ENCODE measurements at regions not wholly inside any gene's neighbourhood (a gene's known extent, or its start where the extent isn't known, plus 50 kb on each side); places are given as distances from the start of the nearest gene placed in this dataset.

GRCh38 chr15:58274885-58275284, 136.7 kb downstream of the AQP9 start:
- no peak for DNase-seq (ENCODE audit: low read depth in 1 of 2, low spot score in 1 of 2)
- Histone ChIP-seq H3K27ac (no peak overlapping the region), H3K9me3 (ENCODE audit: low read depth) (no peaks in the 10 kb centered on the region), H3K4me3 (no peak overlapping the region), H3K27me3 (no peaks in the 10 kb centered on the region), H3K36me3 (no peaks in the 10 kb centered on the region), H3K4me1 (ENCODE audit: low read depth) (no peaks in the 10 kb centered on the region)
- no peak for TF ChIP-seq CTCF (IDR thresholded peaks at IDR 0.05; ENCODE audit: low read depth, low read length)

DNA sequence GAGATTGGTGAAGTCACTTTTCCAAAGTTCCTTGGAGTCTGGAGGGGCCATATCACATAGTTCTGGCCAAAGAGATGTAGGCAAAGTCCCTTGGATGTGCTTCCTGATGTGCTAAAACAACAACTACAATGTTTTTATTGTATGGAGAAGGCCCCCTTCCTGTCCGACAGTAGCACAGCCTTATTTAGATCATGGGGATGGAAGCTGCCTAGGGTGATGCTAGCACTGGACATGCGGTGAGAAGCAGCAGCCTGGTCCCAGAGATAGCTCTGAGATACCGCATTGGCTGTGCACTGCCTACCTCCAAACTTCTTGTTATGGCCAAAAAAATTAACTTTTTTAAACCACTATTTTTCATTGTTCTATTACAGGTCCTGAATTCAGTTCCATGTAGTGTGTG, 137.6 kb downstream of the AQP9 start:
- Histone ChIP-seq H3K27ac (no peak overlapping the region), H3K4me1 (ENCODE audit: low read depth) (no peaks in the 10 kb centered on the region), H3K27me3 (no peaks in the 10 kb centered on the region), H3K36me3 (no peaks in the 10 kb centered on the region), H3K9me3 (ENCODE audit: low read depth) (no peaks in the 10 kb centered on the region), H3K4me3 (no peak overlapping the region)
- no peak for TF ChIP-seq CTCF (IDR thresholded peaks at IDR 0.05; ENCODE audit: low read depth, low read length)
- DNase-seq (ENCODE audit: low read depth in 1 of 2, low spot score in 1 of 2): no peak

DNA sequence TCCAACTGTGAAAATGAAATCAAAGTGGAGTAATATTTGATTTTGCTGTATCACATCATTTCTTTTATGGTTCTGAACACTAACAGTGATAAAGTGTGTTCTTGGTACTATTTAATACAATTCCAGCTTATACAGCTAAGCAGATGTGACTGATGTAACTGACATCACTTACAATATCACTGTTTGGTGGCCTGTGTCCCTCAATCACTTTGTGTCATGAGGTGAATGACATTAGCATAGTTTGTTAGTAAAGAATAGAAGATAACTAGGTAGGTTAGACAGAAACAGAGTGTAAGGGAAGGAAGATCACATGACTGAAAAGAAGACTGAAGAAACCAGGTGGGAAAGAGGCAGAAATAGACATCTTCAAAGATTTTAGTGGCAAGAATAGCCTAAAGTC, 138.7 kb downstream of the AQP9 start:
- Histone ChIP-seq H3K27ac (no peak overlapping the region), H3K9me3 (ENCODE audit: low read depth) (no peaks in the 10 kb centered on the region), H3K4me1 (ENCODE audit: low read depth) (peaks cover 1% of the 10 kb centered on the region), H3K36me3 (no peaks in the 10 kb centered on the region), H3K27me3 (no peaks in the 10 kb centered on the region), H3K4me3 (no peak overlapping the region)
- no peak for TF ChIP-seq CTCF (IDR thresholded peaks at IDR 0.05; ENCODE audit: low read depth, low read length)
- no peak for DNase-seq (ENCODE audit: low read depth in 1 of 2, low spot score in 1 of 2)

DNA sequence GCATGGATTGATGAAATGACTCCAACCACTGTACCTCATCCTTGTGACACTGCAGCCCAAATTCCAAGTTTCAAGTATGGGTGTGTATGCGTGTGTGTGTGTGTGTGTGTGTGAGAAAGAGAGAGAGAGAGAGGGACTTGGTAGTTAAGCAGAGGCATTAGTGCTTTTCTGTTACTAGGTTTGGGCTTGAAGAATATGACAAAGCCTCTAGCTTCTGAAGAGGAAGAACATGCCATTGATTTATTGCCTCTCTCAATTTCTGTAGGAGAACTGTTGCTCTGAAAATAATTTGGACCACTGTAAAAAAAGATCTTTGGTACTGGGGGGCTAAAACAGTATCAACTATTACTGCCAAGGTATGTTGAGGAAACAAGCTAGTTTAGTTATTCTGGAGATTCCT, 139.2 kb downstream of the AQP9 start:
- peaks cover 5% of the 10 kb centered on the region for H3K4me1 ChIP-seq (ENCODE audit: low read depth)

GRCh38 chr15:58279106-58279505, 140.9 kb downstream of the AQP9 start:
- Histone ChIP-seq H3K9me3 (ENCODE audit: low read depth) (no peaks in the 10 kb centered on the region), H3K27me3 (no peaks in the 10 kb centered on the region), H3K36me3 (no peaks in the 10 kb centered on the region), H3K27ac (no peak overlapping the region), H3K4me1 (ENCODE audit: low read depth) (peaks cover 6% of the 10 kb centered on the region), H3K4me3 (no peak overlapping the region)
- DNase-seq (ENCODE audit: low read depth in 1 of 2, low spot score in 1 of 2): no peak
- no peak for TF ChIP-seq CTCF (IDR thresholded peaks at IDR 0.05; ENCODE audit: low read depth, low read length)

More for the DNA sequence above, 139.2 kb downstream of the AQP9 start:
- no peak overlapping the region for H3K27ac ChIP-seq
- no peaks in the 10 kb centered on the region for H3K9me3 ChIP-seq (ENCODE audit: low read depth)
- DNase-seq (ENCODE audit: low read depth in 1 of 2, low spot score in 1 of 2): no peak
- TF ChIP-seq CTCF (IDR thresholded peaks at IDR 0.05; ENCODE audit: low read depth, low read length): no peak
- no peaks in the 10 kb centered on the region for H3K27me3 ChIP-seq
- H3K4me3 ChIP-seq: no peak overlapping the region
- H3K36me3 ChIP-seq: no peaks in the 10 kb centered on the region

GRCh38 chr15:58279654-58280053, 141.5 kb downstream of the AQP9 start:
- no peak overlapping the region for H3K4me3 ChIP-seq
- H3K27ac ChIP-seq: no peak overlapping the region
- H3K9me3 ChIP-seq (ENCODE audit: low read depth): no peaks in the 10 kb centered on the region
- no peaks in the 10 kb centered on the region for H3K27me3 ChIP-seq
- no peak for TF ChIP-seq CTCF (IDR thresholded peaks at IDR 0.05; ENCODE audit: low read depth, low read length)
- no peak for DNase-seq (ENCODE audit: low read depth in 1 of 2, low spot score in 1 of 2)
- H3K36me3 ChIP-seq: no peaks in the 10 kb centered on the region
- H3K4me1 ChIP-seq (ENCODE audit: low read depth): peaks cover 6% of the 10 kb centered on the region

Data from cardiac muscle cell (in vitro differentiated cells and primary cell).